ENCODE measurements at regions not wholly inside any gene's neighbourhood (a gene's known extent, or its start where the extent isn't known, plus 50 kb on each side); places are given as distances from the start of the nearest gene placed in this dataset.

GRCh38 chr18:47557160-47557559, 305.7 kb upstream of the SKOR2 start:
- DNase-seq, result no peak
- no peaks in the 10 kb centered on the region for H3K9me3 ChIP-seq (ENCODE audit: low read length)
- H3K27me3 ChIP-seq (ENCODE audit: low read length), result no peaks in the 10 kb centered on the region
- no peak overlapping the region for H3K27ac ChIP-seq (ENCODE audit: low read length)
- no peak overlapping the region for H3K4me2 ChIP-seq (ENCODE audit: low read depth, low read length, poor library complexity, severe bottlenecking)
- no peaks in the 10 kb centered on the region for H3K79me2 ChIP-seq (ENCODE audit: low read length)
- H3K4me3 ChIP-seq (ENCODE audit: low read length), result no peak overlapping the region
- no peaks in the 10 kb centered on the region for H3K4me1 ChIP-seq (ENCODE audit: low read length)
- H2AFZ ChIP-seq (ENCODE audit: low read length), result no peak overlapping the region
- no peaks in the 10 kb centered on the region for H3K36me3 ChIP-seq (ENCODE audit: insufficient read depth, low read length)
- H3K9me2 ChIP-seq (replicated peaks; ENCODE audit: insufficient read depth, low read length), result no peaks in the 10 kb centered on the region
- no peak overlapping the region for H3K9ac ChIP-seq (ENCODE audit: low read length)
- H4K20me1 ChIP-seq (ENCODE audit: insufficient read depth, low read depth, low read length), result no peaks in the 10 kb centered on the region

GRCh38 chr18:47552783-47553182, 301.3 kb upstream of the SKOR2 start:
- H3K27ac ChIP-seq (ENCODE audit: low read length), result no peak overlapping the region
- H4K20me1 ChIP-seq (ENCODE audit: insufficient read depth, low read depth, low read length), result no peaks in the 10 kb centered on the region

GRCh38 chr18:47550611-47551010, 299.2 kb upstream of the SKOR2 start:
- no peaks in the 10 kb centered on the region for H3K9me2 ChIP-seq (replicated peaks; ENCODE audit: insufficient read depth, low read length)
- no peak overlapping the region for H3K4me3 ChIP-seq (ENCODE audit: low read length)
- H3K9me3 ChIP-seq (ENCODE audit: low read length), result no peaks in the 10 kb centered on the region
- H3K36me3 ChIP-seq (ENCODE audit: insufficient read depth, low read length), result no peaks in the 10 kb centered on the region
- H3K4me2 ChIP-seq (ENCODE audit: low read depth, low read length, poor library complexity, severe bottlenecking), result no peak overlapping the region
- H3K79me2 ChIP-seq (ENCODE audit: low read length), result no peaks in the 10 kb centered on the region
- no peak overlapping the region for H3K27ac ChIP-seq (ENCODE audit: low read length)
- no peak overlapping the region for H2AFZ ChIP-seq (ENCODE audit: low read length)
- H3K4me1 ChIP-seq (ENCODE audit: low read length), result no peaks in the 10 kb centered on the region
- no peaks in the 10 kb centered on the region for H3K27me3 ChIP-seq (ENCODE audit: low read length)
- no peak for DNase-seq
- no peak overlapping the region for H3K9ac ChIP-seq (ENCODE audit: low read length)
- H4K20me1 ChIP-seq (ENCODE audit: insufficient read depth, low read depth, low read length), result no peaks in the 10 kb centered on the region

More at GRCh38 chr18:47552783-47553182, 301.3 kb upstream of the SKOR2 start:
- H3K4me1 ChIP-seq (ENCODE audit: low read length), result no peaks in the 10 kb centered on the region
- H3K79me2 ChIP-seq (ENCODE audit: low read length), result no peaks in the 10 kb centered on the region
- no peaks in the 10 kb centered on the region for H3K27me3 ChIP-seq (ENCODE audit: low read length)
- no peak for DNase-seq
- H3K9ac ChIP-seq (ENCODE audit: low read length), result no peak overlapping the region
- H3K9me3 ChIP-seq (ENCODE audit: low read length), result no peaks in the 10 kb centered on the region
- H3K9me2 ChIP-seq (replicated peaks; ENCODE audit: insufficient read depth, low read length), result no peaks in the 10 kb centered on the region
- no peak overlapping the region for H3K4me3 ChIP-seq (ENCODE audit: low read length)
- H3K4me2 ChIP-seq (ENCODE audit: low read depth, low read length, poor library complexity, severe bottlenecking), result no peak overlapping the region
- H3K36me3 ChIP-seq (ENCODE audit: insufficient read depth, low read length), result no peaks in the 10 kb centered on the region
- H2AFZ ChIP-seq (ENCODE audit: low read length), result no peak overlapping the region

GRCh38 chr18:47549021-47549540, 297.6 kb upstream of the SKOR2 start:
- Histone ChIP-seq H3K9me2 (replicated peaks; ENCODE audit: insufficient read depth, low read length) (no peaks in the 10 kb centered on the region), H3K27ac (ENCODE audit: low read length) (no peak overlapping the region), H3K36me3 (ENCODE audit: insufficient read depth, low read length) (no peaks in the 10 kb centered on the region), H3K4me2 (ENCODE audit: low read depth, low read length, poor library complexity, severe bottlenecking) (no peak overlapping the region), H3K4me1 (ENCODE audit: low read length) (no peaks in the 10 kb centered on the region), H3K4me3 (ENCODE audit: low read length) (no peak overlapping the region), H3K79me2 (ENCODE audit: low read length) (no peaks in the 10 kb centered on the region), H4K20me1 (ENCODE audit: insufficient read depth, low read depth, low read length) (no peaks in the 10 kb centered on the region), H2AFZ (ENCODE audit: low read length) (no peak overlapping the region), H3K9me3 (ENCODE audit: low read length) (no peaks in the 10 kb centered on the region), H3K27me3 (ENCODE audit: low read length) (no peaks in the 10 kb centered on the region), H3K9ac (ENCODE audit: low read length) (no peak overlapping the region)
- no peak for DNase-seq

- no peak overlapping the region for H3K27ac ChIP-seq (ENCODE audit: low read length)
- DNase-seq, result no peak
These were observed 296.2 kb upstream of the SKOR2 start for GRCh38 chr18:47547539-47548202.

GRCh38 chr18:47545613-47546012, 294.2 kb upstream of the SKOR2 start:
- no peak overlapping the region for H3K4me3 ChIP-seq (ENCODE audit: low read length)
- no peak for DNase-seq
- no peaks in the 10 kb centered on the region for H3K4me1 ChIP-seq (ENCODE audit: low read length)
- no peak overlapping the region for H2AFZ ChIP-seq (ENCODE audit: low read length)
- no peak overlapping the region for H3K9ac ChIP-seq (ENCODE audit: low read length)
- H3K9me3 ChIP-seq (ENCODE audit: low read length), result no peaks in the 10 kb centered on the region
- no peak overlapping the region for H3K4me2 ChIP-seq (ENCODE audit: low read depth, low read length, poor library complexity, severe bottlenecking)
- no peak overlapping the region for H3K27ac ChIP-seq (ENCODE audit: low read length)
- H3K79me2 ChIP-seq (ENCODE audit: low read length), result no peaks in the 10 kb centered on the region
- no peaks in the 10 kb centered on the region for H4K20me1 ChIP-seq (ENCODE audit: insufficient read depth, low read depth, low read length)
- no peaks in the 10 kb centered on the region for H3K27me3 ChIP-seq (ENCODE audit: low read length)
- no peaks in the 10 kb centered on the region for H3K36me3 ChIP-seq (ENCODE audit: insufficient read depth, low read length)
- H3K9me2 ChIP-seq (replicated peaks; ENCODE audit: insufficient read depth, low read length), result no peaks in the 10 kb centered on the region

More at GRCh38 chr18:47547539-47548202, 296.2 kb upstream of the SKOR2 start:
- no peaks in the 10 kb centered on the region for H3K36me3 ChIP-seq (ENCODE audit: insufficient read depth, low read length)
- H3K4me3 ChIP-seq (ENCODE audit: low read length), result no peak overlapping the region
- no peaks in the 10 kb centered on the region for H3K4me1 ChIP-seq (ENCODE audit: low read length)
- H3K79me2 ChIP-seq (ENCODE audit: low read length), result no peaks in the 10 kb centered on the region
- no peak overlapping the region for H3K4me2 ChIP-seq (ENCODE audit: low read depth, low read length, poor library complexity, severe bottlenecking)
- H2AFZ ChIP-seq (ENCODE audit: low read length), result no peak overlapping the region
- H3K9ac ChIP-seq (ENCODE audit: low read length), result no peak overlapping the region
- H4K20me1 ChIP-seq (ENCODE audit: insufficient read depth, low read depth, low read length), result no peaks in the 10 kb centered on the region
- H3K27me3 ChIP-seq (ENCODE audit: low read length), result no peaks in the 10 kb centered on the region
- no peaks in the 10 kb centered on the region for H3K9me3 ChIP-seq (ENCODE audit: low read length)
- H3K9me2 ChIP-seq (replicated peaks; ENCODE audit: insufficient read depth, low read length), result no peaks in the 10 kb centered on the region

- Histone ChIP-seq H3K4me1 (ENCODE audit: low read length) (no peaks in the 10 kb centered on the region), H3K9me2 (replicated peaks; ENCODE audit: insufficient read depth, low read length) (no peaks in the 10 kb centered on the region), H3K36me3 (ENCODE audit: insufficient read depth, low read length) (no peaks in the 10 kb centered on the region), H3K27ac (ENCODE audit: low read length) (no peak overlapping the region), H3K27me3 (ENCODE audit: low read length) (no peaks in the 10 kb centered on the region), H3K4me2 (ENCODE audit: low read depth, low read length, poor library complexity, severe bottlenecking) (no peak overlapping the region), H3K4me3 (ENCODE audit: low read length) (no peak overlapping the region), H3K79me2 (ENCODE audit: low read length) (no peaks in the 10 kb centered on the region), H3K9ac (ENCODE audit: low read length) (no peak overlapping the region), H2AFZ (ENCODE audit: low read length) (no peak overlapping the region), H4K20me1 (ENCODE audit: insufficient read depth, low read depth, low read length) (no peaks in the 10 kb centered on the region), H3K9me3 (ENCODE audit: low read length) (no peaks in the 10 kb centered on the region)
- DNase-seq, result no peak
These were observed 291.6 kb upstream of the SKOR2 start for GRCh38 chr18:47543080-47543479.

GRCh38 chr18:47542551-47542950, 291.1 kb upstream of the SKOR2 start:
- no peaks in the 10 kb centered on the region for H4K20me1 ChIP-seq (ENCODE audit: insufficient read depth, low read depth, low read length)
- no peaks in the 10 kb centered on the region for H3K27me3 ChIP-seq (ENCODE audit: low read length)
- no peaks in the 10 kb centered on the region for H3K79me2 ChIP-seq (ENCODE audit: low read length)
- H3K4me2 ChIP-seq (ENCODE audit: low read depth, low read length, poor library complexity, severe bottlenecking), result no peak overlapping the region
- H3K36me3 ChIP-seq (ENCODE audit: insufficient read depth, low read length), result no peaks in the 10 kb centered on the region
- no peak overlapping the region for H2AFZ ChIP-seq (ENCODE audit: low read length)
- no peak overlapping the region for H3K9ac ChIP-seq (ENCODE audit: low read length)
- H3K9me3 ChIP-seq (ENCODE audit: low read length), result no peaks in the 10 kb centered on the region
- no peak overlapping the region for H3K4me3 ChIP-seq (ENCODE audit: low read length)
- no peaks in the 10 kb centered on the region for H3K9me2 ChIP-seq (replicated peaks; ENCODE audit: insufficient read depth, low read length)
- H3K4me1 ChIP-seq (ENCODE audit: low read length), result no peaks in the 10 kb centered on the region
- no peak for DNase-seq
- no peak overlapping the region for H3K27ac ChIP-seq (ENCODE audit: low read length)
